Thoracic aorta (tissue), 2 donors: ENCODE measurements at regions not wholly inside any gene's neighbourhood (a gene's known extent, or its start where the extent isn't known, plus 50 kb on each side); places are given as distances from the start of the nearest gene placed in this dataset.
"Not testable (repeated sequence)": the region's sequence is repeated elsewhere in the genome, so short reads cannot be mapped to it uniquely, and the experiment has no call there.

ENCODE experiments used
- ATAC-seq: fragments of 150-250 bp; one replicate; pipeline ENCODE4 v1.8.0; 2017; ENCODE audit warnings: low read depth; ENCODE audit not compliant: insufficient number of reproducible peaks, low FRiP score
- DNase-seq: peaks from one replicate; pipeline ENCODE4 v3.0.0-alpha.2; 2020; ENCODE audit warnings: low spot score
- H3K27ac ChIP-seq, 2 donors: fragments of 200-600 bp; sonication (generic); 1 replicate in 1 of 2; 2 replicates in 1 of 2; pipeline ENCODE4 v1.5.1; 2016; ENCODE audit warnings: mild to moderate bottlenecking in 2 of 2, moderate library complexity in 2 of 2
- H3K27me3 ChIP-seq: fragments of 200-600 bp; sonication (generic); replicated peaks from 2 replicates; pipeline ENCODE4 v1.6.0; 2016; ENCODE audit warnings: mild to moderate bottlenecking; ENCODE audit not compliant: insufficient read depth
- H3K36me3 ChIP-seq: fragments of 200-600 bp; sonication (generic); one replicate; pipeline ENCODE4 v1.5.1; 2016
- H3K4me1 ChIP-seq, 2 donors: fragments of 200-600 bp; sonication (generic); 1 replicate in 1 of 2; 2 replicates in 1 of 2; pipeline versions ENCODE4 v1.5.1 to v1.6.0; 2016; ENCODE audit warnings: low read depth in 2 of 2, mild to moderate bottlenecking in 1 of 2; ENCODE audit not compliant: control insufficient read depth in 1 of 2
- H3K4me3 ChIP-seq: fragments of 200-600 bp; sonication (generic); 2 replicates; pipeline ENCODE4 v1.5.1; 2016; ENCODE audit warnings: mild to moderate bottlenecking
- H3K9me3 ChIP-seq: fragments of 200-600 bp; sonication (generic); 2 replicates; pipeline ENCODE4 v1.5.1; 2016
- CTCF ChIP-seq: fragments of 200-600 bp; sonication (generic); IDR thresholded peaks from one replicate; pipeline ENCODE4 v1.5.1; 2019; ENCODE audit warnings: antibody characterized with exemption

GRCh38 chr2:217597681-217598080 lies 405.1 kb downstream of the TNS1 start:
- DNase-seq (no peak), ATAC-seq (no peak)
- H3K27me3 ChIP-seq, result no peaks in the 10 kb centered on the region
- H3K36me3 ChIP-seq, result peaks cover 12% of the 10 kb centered on the region
- H3K27ac ChIP-seq, result no peak overlapping the region
- no peak overlapping the region for H3K4me3 ChIP-seq
- no peaks in the 10 kb centered on the region for H3K9me3 ChIP-seq
- no peaks in the 10 kb centered on the region for H3K4me1 ChIP-seq
- no peak for TF ChIP-seq CTCF

GRCh38 chr2:217597145-217597544 lies 405.6 kb downstream of the TNS1 start:
- no peaks in the 10 kb centered on the region for H3K9me3 ChIP-seq
- no peaks in the 10 kb centered on the region for H3K27me3 ChIP-seq
- DNase-seq (no peak), ATAC-seq (no peak)
- H3K36me3 ChIP-seq, result peaks cover 12% of the 10 kb centered on the region
- H3K4me3 ChIP-seq, result no peak overlapping the region
- TF ChIP-seq CTCF, result no peak
- no peaks in the 10 kb centered on the region for H3K4me1 ChIP-seq
- no peak overlapping the region for H3K27ac ChIP-seq

GRCh38 chr2:217593732-217594131 lies 409.1 kb downstream of the TNS1 start:
- no peaks in the 10 kb centered on the region for H3K4me1 ChIP-seq
- no peak for DNase-seq
- H3K4me3 ChIP-seq, result no peak overlapping the region
- no peaks in the 10 kb centered on the region for H3K9me3 ChIP-seq
- no peak for ATAC-seq
- no peaks in the 10 kb centered on the region for H3K27me3 ChIP-seq
- H3K36me3 ChIP-seq, result peaks cover 4% of the 10 kb centered on the region
- no peak overlapping the region for H3K27ac ChIP-seq
- no peak for TF ChIP-seq CTCF

- Histone ChIP-seq H3K4me1 (no peaks in the 10 kb centered on the region), H3K9me3 (no peaks in the 10 kb centered on the region), H3K27me3 (no peaks in the 10 kb centered on the region), H3K4me3 (no peak overlapping the region), H3K27ac (no peak overlapping the region), H3K36me3 (no peaks in the 10 kb centered on the region)
- DNase-seq (no peak), ATAC-seq (no peak)
- TF ChIP-seq CTCF, result no peak
Measured at GRCh38 chr2:217588266-217588665, 414.5 kb downstream of the TNS1 start.

- no peak for TF ChIP-seq CTCF
- ATAC-seq (no peak), DNase-seq (no peak)
- H3K27ac ChIP-seq, result no peak overlapping the region
- no peaks in the 10 kb centered on the region for H3K4me1 ChIP-seq
- H3K4me3 ChIP-seq, result no peak overlapping the region
- H3K27me3 ChIP-seq, result no peaks in the 10 kb centered on the region
- H3K9me3 ChIP-seq, result no peaks in the 10 kb centered on the region
- H3K36me3 ChIP-seq, result no peaks in the 10 kb centered on the region
Measured at GRCh38 chr2:217585362-217585761, 417.4 kb downstream of the TNS1 start.

- not testable (repeated sequence) for H3K27ac ChIP-seq, H3K36me3 ChIP-seq, H3K4me1 ChIP-seq, H3K9me3 ChIP-seq, H3K4me3 ChIP-seq, ATAC-seq, DNase-seq, H3K27me3 ChIP-seq
Measured at GRCh38 chr2:217580407-217580806, 422.4 kb downstream of the TNS1 start.
